ENCODE measurements at regions not wholly inside any gene's neighbourhood (a gene's known extent, or its start where the extent isn't known, plus 50 kb on each side); places are given as distances from the start of the nearest gene placed in this dataset.

- H3K4me3 Mint-ChIP-seq: no peak overlapping the region
- Histone ChIP-seq H3K27me3 (replicated peaks in 1 of 4; ENCODE audit: control extremely low read depth in 1 of 4, control insufficient read depth in 3 of 4, insufficient read depth in 4 of 4, low read length in 3 of 4) (no peaks in the 10 kb centered on the region), H3K4me1 (ENCODE audit: control insufficient read depth in 2 of 2, insufficient read depth in 2 of 2, low read length in 2 of 2) (no peaks in the 10 kb centered on the region), H2AFZ (ENCODE audit: insufficient read depth, low read depth, low read length, poor library complexity, severe bottlenecking) (no peak overlapping the region), H3K9ac (ENCODE audit: low read length) (no peak overlapping the region), H3K4me2 (replicated peaks; ENCODE audit: low read depth, low read length, poor library complexity, severe bottlenecking) (no peak overlapping the region), H4K20me1 (ENCODE audit: control insufficient read depth, insufficient read depth, low read length, poor library complexity, severe bottlenecking) (no peaks in the 10 kb centered on the region), H3K27ac (ENCODE audit: low read length in 2 of 2) (no peak overlapping the region), H3K9me3 (ENCODE audit: control extremely low read depth in 1 of 3, control insufficient read depth in 2 of 3, insufficient read depth in 1 of 3, low read length in 2 of 3) (no peaks in the 10 kb centered on the region), H3K79me2 (ENCODE audit: control insufficient read depth, insufficient read depth, low read length) (no peaks in the 10 kb centered on the region), H3K4me3 (ENCODE audit: control extremely low read depth in 1 of 5, extremely low read depth in 1 of 5, insufficient read depth in 1 of 5, low read depth in 2 of 5, low read length in 4 of 5) (no peak overlapping the region), H3K36me3 (replicated peaks in 1 of 2; ENCODE audit: control extremely low read depth in 1 of 2, control insufficient read depth in 1 of 2, extremely low read depth in 1 of 2, insufficient read depth in 2 of 2, low read length in 1 of 2) (no peaks in the 10 kb centered on the region)
- H3K4me1 Mint-ChIP-seq: no peaks in the 10 kb centered on the region
- DNase-seq (no peak), ATAC-seq (ENCODE audit: low read depth) (no peak)
- intact Hi-C loops (cut with micrococcal nuclease): no loop called here
- ChIA-PET CTCF (no interaction called here), POLR2A (no interaction called here)
- 98% methylated on average over 5 of the region's 7 CpGs for WGBS (ENCODE audit: insufficient coverage)
- no peaks in the 10 kb centered on the region for H3K9me3 Mint-ChIP-seq (ENCODE audit: insufficient read depth)
- no peak overlapping the region for H3K27ac Mint-ChIP-seq
- H3K27me3 Mint-ChIP-seq: no peaks in the 10 kb centered on the region
- TF ChIP-seq CTCF (IDR thresholded peaks at IDR 0.05) (no peak), EZH2 (IDR thresholded peaks at IDR 0.05; ENCODE audit: borderline replicate concordance, insufficient read depth, low read depth, low read length, poor library complexity, severe bottlenecking) (no peak)
Measured at GRCh38 chr14:58923751-58924405, 264.6 kb upstream of the DAAM1 start.

GRCh38 chr14:58941629-58942028 is 246.8 kb upstream of the DAAM1 start:
- no peak for ATAC-seq (ENCODE audit: low read depth)
- Histone ChIP-seq H3K79me2 (ENCODE audit: control insufficient read depth, insufficient read depth, low read length) (no peaks in the 10 kb centered on the region), H3K36me3 (replicated peaks in 1 of 2; ENCODE audit: control extremely low read depth in 1 of 2, control insufficient read depth in 1 of 2, extremely low read depth in 1 of 2, insufficient read depth in 2 of 2, low read length in 1 of 2) (no peaks in the 10 kb centered on the region), H4K20me1 (ENCODE audit: control insufficient read depth, insufficient read depth, low read length, poor library complexity, severe bottlenecking) (no peaks in the 10 kb centered on the region), H3K4me1 (ENCODE audit: control insufficient read depth in 2 of 2, insufficient read depth in 2 of 2, low read length in 2 of 2) (no peaks in the 10 kb centered on the region), H3K9ac (ENCODE audit: low read length) (no peak overlapping the region), H3K4me3 (ENCODE audit: control extremely low read depth in 1 of 5, extremely low read depth in 1 of 5, insufficient read depth in 1 of 5, low read depth in 2 of 5, low read length in 4 of 5) (no peak overlapping the region), H2AFZ (ENCODE audit: insufficient read depth, low read depth, low read length, poor library complexity, severe bottlenecking) (no peak overlapping the region), H3K9me3 (ENCODE audit: control extremely low read depth in 1 of 3, control insufficient read depth in 2 of 3, insufficient read depth in 1 of 3, low read length in 2 of 3) (no peaks in the 10 kb centered on the region), H3K27ac (ENCODE audit: low read length in 2 of 2) (no peak overlapping the region), H3K4me2 (replicated peaks; ENCODE audit: low read depth, low read length, poor library complexity, severe bottlenecking) (no peak overlapping the region), H3K27me3 (replicated peaks in 1 of 4; ENCODE audit: control extremely low read depth in 1 of 4, control insufficient read depth in 3 of 4, insufficient read depth in 4 of 4, low read length in 3 of 4) (no peaks in the 10 kb centered on the region)
- ChIA-PET CTCF (no interaction called here), POLR2A (no interaction called here)
- no peak for TF ChIP-seq CTCF (IDR thresholded peaks at IDR 0.05)
- no peak for TF ChIP-seq EZH2 (IDR thresholded peaks at IDR 0.05; ENCODE audit: borderline replicate concordance, insufficient read depth, low read depth, low read length, poor library complexity, severe bottlenecking)
- H3K4me1 Mint-ChIP-seq: no peaks in the 10 kb centered on the region
- H3K27ac Mint-ChIP-seq: no peak overlapping the region
- WGBS (ENCODE audit: insufficient coverage): 80% methylated on average over 2 of the region's 2 CpGs
- no peak overlapping the region for H3K4me3 Mint-ChIP-seq
- DNase-seq: no peak
- H3K9me3 Mint-ChIP-seq (ENCODE audit: insufficient read depth): peaks cover 7% of the 10 kb centered on the region
- peaks cover 5% of the 10 kb centered on the region for H3K27me3 Mint-ChIP-seq
- intact Hi-C loops (cut with micrococcal nuclease): no loop called here

All from B cell (primary cell).